GM11168 (cell line): ENCODE measurements at regions not wholly inside any gene's neighbourhood (a gene's known extent, or its start where the extent isn't known, plus 50 kb on each side); places are given as distances from the start of the nearest gene placed in this dataset.

Experiments used
- in situ Hi-C: fragments of 300-500 bp; cut with MboI; formaldehyde crosslinking; loops from one replicate; pipeline ENCODE4 v1.12.0; 2022; ENCODE audit warnings: low sequenced_read_pairs; ENCODE audit not compliant: unreplicated experiment

DNA sequence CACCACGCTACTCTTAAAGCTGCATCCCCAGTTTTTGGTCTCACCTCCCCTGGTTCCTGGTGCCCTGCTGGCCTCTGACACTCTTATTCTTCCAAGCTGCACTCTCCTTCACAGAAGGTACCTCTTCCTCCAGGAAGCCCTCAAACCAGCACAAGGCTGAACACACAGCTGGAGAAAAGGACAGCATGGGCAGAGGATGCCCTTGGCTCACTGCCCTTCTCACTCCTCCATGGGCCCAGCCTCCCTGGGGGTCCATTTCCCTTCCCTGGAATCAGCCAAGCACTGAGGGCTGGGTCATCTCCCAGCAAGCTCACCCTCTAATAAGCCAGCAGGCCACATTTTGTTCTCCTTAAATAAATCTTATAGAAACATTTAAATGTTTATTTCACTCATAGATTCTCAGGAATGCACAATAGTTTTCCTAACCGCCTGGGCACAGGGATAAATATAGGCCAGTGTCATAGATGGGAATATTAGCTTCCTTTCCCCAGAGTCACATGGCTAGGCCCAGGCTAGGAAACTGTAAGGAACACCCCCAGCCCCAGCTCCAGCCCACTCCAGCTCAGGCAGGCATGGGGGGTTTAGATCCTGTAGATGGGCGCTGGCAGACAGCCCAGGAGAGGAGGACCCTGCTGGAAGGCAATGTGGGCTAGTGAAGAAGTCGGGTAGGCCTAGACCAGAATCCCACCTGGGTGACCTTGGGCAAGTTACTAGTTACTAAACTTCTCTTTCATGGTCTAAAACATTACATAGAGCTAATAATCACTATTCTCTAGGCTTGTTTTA, 51.5 kb downstream of the IRAG1 start:
- in situ Hi-C loops: loop anchor here (10.0 kb wide), 1 partner anchor 227 kb away; no protein-coding TSS in a partner anchor

DNA sequence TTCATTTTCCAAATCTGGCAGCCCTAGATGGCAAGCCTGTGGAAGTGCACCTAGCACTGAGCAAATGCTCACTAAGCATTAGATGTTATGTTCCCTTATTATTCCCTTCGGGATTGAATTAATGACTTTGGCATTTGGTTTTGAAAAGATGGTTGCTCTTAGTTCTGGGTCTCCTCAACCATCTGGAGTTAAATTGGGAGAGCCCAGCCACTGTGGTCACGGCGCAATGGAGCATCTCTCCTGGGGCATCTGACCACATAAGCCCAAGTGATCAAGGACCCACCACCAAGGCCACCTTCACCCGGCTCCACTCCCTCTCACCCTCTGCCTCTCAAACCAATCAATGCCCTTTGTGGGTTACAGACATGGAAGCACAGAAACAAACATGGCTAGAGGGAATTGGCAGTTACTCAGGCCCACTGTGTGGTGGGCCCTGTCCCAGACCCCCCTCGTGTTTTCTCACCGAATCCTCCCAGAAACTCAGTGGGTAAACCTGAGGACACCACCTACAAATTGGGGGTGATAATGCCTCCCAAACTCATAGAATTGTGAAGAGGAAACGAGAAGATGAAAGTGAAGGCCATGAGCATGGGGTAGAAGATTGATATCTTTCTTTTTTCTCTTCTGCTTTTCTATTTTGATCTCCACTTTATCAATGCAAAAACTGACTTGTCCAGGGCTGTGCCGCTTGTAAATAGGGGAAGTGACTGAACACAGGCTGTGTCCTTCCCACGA, 52.2 kb downstream of the IRAG1 start:
- in situ Hi-C loops: loop anchor here (10.0 kb wide), 1 partner anchor 227 kb away; no protein-coding TSS in a partner anchor

DNA sequence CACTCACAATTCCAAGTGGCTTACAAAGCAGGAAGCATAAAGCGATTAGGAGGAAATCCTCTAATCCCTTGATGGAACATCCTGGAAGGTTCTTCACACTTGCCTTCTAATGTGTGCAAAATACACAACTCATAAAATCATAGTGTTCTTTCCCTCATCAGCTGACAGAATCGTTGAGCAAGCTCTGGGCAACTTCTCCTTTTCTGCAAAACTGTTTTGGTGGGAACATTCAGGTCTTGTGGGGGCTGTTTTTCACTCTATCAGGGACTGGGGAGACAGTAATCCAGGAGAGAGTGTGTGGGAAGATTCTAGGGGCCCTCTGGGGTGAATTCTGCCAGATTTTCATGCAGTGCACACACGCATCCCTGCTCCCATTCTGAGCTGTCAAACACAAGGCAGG, 53.2 kb downstream of the IRAG1 start:
- in situ Hi-C loops: loop anchor here (10.0 kb wide), 1 partner anchor 226 kb away; no protein-coding TSS in a partner anchor

DNA sequence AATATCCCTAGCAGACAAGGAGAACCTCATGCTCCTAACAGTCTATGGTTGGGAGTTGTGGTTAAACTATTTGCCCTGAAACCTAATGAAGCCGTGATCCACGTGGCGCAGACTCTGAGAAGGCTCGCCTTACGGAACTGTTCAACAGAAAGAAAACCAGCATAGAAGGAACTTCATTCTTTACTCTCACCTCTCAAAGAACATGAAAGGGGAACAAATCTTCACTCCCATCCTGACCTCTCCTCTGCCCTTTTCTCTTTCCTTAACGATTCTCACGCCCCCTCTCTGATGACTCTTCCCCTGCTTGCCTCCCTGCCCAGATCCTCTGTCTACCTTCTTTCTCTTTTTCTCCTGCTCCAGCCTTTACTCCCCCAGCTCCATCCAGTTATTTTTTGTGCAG, 54.2 kb downstream of the IRAG1 start:
- in situ Hi-C loops: no loop called here

DNA sequence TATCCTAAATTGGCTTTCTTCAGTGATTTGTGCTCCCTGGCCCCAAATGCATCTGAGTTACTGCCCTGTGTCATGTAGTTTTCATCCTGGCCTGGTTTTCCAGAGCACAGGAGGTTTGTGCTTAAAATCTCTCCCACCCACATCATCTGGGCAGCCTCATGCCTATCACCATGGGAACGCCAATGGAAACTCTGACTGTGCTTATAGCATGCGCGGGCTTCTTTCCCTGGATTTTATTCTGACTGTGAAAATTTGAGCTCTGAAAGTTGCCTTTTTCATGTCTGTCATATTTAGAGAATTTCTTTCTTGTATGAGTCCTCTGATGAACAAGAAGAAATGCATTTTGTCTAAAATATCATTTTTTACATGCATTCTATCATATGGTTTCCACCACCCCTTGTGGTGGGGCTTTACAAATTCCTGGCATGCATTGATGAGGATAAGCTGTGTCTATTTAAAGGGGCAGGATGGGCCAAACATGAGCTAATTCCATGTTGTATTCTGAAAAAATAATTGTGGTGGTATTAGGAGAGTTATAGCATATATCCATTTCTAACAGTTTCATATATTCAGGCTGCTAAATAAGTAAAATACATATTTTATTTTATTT, 55.1 kb downstream of the IRAG1 start:
- in situ Hi-C loops: no loop called here

DNA sequence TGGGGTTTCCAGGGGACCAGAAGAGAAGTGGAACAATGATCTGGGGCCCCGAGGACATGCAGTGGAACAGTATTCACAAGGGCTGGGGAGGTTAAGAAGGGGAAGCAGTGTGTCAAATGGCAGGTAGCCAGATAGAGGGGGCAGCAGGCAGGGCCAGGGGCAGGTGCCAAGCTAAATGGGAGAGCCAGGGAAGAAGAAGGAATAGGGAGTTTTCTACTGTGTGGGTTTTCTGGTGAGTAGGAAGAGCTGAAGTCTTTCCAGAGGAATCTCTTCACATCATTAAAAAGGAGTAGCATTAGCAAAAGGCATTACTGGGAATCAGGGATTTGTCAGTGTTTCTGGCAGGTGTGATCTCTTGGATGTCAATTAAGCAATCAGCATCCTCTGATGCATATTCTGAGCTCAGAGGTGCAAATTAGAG, 55.8 kb downstream of the IRAG1 start:
- in situ Hi-C loops: no loop called here

DNA sequence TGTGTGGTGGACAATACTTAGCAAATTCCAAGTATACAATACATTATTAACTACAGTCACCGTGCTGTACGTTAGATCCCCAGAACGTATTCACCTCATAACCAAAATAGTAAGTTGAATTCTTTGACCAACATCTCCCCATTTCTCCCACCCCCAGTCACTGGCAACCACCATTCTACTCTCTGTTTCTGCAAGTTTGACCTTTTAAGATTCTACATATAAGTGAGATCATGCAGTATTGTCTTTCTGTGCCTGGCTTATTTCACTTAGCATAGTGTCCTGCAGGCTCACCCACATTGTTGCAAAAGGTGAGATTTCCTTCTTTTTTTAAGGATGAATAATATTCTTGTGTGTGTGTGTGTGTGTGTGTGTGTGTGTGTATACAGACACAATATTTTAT, 59.1 kb downstream of the IRAG1 start:
- in situ Hi-C loops: no loop called here

DNA sequence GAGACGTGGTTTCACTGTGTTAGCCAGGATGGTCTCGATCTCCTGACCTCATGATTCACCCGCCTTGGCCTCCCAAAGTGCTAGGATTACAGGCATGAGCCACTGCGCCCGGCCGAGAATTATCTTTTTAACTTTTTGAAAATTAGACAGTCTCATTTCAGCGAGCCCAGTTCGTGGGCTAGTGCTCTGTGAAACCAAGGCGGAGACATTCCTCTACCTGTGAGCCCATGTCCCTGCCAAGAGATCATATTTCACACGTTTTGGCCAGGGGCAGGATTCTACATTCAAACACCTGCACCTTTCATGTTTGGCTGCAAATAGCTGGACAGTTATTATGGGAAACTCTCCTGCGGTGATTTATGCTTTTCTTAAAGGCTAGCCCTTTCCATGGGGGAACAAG, 60.3 kb downstream of the IRAG1 start:
- in situ Hi-C loops: no loop called here

DNA sequence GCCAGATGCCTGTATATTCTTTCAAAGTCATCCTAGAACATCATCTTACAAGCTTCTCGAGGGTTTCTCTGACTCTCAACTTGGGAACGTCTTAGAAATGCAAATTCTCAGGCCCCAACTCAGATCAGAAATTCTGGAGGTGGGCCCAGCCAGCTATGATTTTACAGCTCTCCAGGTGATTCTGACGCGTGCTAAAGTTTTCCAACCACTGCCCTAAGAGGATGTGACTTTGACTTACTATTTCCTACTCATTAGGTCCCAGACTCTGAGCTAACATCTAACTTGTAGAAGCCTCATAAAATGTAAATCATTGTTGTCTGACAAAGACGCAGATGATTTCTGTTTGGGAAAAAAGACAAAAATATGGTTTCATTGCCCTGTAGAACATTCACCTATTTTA, 61.1 kb downstream of the IRAG1 start:
- in situ Hi-C loops: no loop called here

DNA sequence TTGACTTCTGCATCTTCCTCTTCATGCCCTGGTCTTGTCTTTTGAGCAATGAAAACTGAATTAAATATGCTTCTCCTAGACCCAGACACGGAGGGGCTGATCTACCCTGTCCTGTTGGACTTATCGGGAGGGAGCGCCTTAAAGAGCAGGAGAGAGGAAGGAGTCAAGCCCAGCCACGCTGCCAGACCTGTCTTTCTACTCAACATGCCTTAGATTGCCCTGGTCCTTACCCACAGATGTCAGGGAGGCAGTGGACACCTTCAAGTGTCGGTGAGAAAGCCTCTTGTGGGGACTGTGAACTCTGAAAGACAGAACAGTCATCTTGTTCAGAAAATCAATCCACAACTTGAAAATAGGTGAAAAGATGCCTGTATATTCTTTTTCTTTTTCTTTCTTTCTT, 61.8 kb downstream of the IRAG1 start:
- in situ Hi-C loops: no loop called here

DNA sequence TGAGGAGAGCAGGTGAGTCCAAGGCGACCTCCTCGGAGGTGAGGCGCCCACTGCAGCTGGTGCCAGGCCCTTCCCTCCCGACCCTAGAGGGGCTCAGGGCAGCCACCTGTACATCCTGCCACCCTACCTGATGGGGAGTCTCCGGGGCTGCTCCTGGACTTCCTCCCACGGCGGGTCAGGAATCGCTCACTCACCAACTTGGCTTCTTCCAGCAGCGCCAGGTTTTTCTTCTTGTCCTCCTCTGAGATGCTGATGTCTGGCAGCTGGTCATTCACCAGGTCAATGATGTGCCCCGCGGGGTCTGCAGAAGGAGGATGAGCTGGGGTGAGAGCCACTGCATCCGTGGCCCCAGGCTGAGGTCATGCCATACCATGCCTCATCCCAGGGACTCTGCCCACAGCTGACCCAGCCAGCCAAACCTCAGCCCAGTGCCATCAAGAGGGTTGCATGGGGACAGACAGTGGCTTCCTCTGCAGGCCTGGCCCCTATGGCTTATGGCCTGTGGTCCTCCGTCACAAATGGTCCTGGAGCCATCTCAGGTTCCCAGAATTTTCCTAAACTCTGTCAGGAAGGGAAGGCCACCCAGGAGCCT, 61.0 kb upstream of the LYVE1 start:
- in situ Hi-C loops: no loop called here

DNA sequence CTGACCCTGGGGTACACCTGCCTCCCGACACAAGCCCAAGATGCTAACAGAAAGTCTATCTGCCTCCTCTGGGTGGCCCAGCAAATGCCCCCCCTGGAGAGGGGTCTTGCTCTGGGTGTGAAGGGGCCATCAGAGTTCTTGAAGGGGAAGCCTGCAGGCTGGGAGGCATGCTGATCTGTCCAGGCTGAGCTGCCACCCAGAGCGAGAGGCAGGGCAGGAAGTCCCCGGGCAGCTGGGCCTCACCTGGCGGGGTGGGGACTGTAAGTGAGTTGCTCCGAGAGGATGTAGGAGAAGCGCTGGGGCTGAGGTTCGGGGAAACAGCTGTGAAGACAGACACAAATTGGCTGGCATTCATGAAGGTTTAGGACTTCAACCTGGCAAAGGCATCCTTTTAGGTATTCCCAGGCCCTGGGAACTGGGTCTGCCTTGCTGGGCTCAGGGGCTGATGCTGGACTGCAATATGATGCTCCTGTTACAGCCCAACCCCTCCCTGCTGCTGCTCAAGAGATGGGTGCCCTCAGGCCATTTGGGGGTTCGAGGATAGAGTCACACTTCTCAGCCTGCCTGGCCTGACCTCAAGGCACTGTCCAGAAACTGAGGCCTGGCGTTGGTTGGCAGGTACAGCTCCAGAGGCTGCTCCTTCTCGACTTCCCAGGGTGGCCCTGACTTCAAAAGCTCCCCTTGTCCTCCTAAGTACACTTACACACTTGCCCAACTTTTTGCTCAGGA, 60.2 kb upstream of the LYVE1 start:
- in situ Hi-C loops: no loop called here

DNA sequence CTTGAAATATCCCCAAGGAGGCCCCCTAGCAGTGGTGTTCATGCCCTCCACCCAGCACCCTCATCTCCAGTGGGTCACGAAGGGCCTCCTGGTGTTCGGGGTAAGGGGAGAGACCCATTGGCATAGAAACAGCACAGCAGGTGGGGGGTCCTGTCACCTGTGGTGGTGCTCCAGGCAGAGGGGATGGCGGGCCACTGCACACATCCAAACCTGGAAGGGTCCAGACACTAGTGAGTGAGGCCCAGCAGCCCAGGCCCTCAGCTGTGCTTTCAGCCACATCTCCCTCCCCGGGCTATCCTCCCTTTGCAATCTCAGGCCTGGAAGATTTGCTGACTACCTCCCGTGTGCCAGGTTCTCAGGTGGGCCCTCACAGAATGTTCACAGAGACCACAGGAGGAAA, 59.4 kb upstream of the LYVE1 start:
- in situ Hi-C loops: no loop called here

DNA sequence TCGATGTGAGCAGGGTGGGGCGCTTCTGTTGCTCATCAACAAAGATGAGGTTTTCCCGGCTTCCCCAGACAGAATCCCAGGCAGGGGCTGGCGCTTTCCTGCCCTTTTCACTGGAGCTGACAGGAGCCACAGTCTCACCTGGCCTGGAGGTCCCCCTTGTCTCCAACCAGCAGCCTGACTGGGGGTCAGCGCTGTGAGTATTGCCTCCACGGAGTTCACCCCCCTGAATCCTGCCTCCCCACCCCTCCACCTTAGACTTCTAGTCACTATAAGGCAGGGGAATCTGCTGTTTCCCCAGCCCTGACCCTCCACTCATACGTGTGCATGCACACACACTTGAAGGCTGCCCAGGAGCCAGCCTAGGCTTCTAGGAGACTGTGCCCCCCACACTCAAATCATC, 58.8 kb upstream of the LYVE1 start:
- in situ Hi-C loops: no loop called here

DNA sequence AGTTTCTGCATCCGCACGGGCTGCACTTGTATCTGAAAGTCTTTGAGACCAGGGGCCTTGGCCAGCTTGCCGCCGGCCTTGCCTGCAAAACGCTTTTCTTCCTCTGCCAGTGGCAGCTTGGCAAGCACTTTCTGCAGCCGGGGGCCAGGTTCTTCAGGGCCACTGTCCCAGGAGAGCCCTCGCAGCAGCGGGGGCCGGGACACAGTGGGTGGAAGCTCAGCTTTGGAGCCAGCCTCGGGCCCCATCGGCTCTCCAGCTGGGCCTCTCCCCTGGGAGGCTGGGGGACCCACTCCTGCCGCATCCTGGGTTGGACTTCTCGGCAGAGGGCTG, 57.5 kb upstream of the LYVE1 start:
- in situ Hi-C loops: no loop called here

DNA sequence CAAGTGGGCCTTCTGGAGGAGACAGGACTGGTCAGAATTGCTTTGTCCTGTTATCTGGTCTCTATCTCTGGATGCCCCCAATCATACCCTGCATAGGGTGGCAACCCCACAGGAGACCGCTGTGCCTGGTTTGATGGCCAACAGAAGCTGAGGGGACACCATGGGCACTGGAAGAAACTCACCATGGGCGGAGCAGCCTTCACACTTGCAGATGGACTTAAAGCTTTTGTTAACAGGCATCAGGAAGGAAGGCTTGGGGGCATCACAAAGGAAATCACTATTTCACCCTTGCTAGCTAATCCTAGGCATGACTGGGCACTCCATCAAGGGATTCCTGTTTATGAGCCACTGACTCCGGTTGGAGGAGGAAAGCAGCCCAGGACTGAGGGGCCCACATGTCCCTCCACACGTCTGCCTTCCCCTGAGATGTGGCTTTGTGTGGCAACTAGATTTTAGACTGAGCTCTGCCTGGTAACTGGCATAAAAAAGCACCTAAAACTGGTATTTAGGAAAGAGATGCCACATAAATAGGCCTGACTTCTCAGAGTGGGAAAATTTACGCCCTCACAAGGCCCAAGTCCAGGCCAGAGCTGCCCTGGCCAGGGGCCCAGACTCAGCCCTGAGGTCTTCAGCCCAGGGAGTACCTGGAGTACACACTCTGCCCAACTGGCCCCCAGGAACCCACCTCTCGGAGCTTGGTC, 57.0 kb upstream of the LYVE1 start:
- in situ Hi-C loops: no loop called here

DNA sequence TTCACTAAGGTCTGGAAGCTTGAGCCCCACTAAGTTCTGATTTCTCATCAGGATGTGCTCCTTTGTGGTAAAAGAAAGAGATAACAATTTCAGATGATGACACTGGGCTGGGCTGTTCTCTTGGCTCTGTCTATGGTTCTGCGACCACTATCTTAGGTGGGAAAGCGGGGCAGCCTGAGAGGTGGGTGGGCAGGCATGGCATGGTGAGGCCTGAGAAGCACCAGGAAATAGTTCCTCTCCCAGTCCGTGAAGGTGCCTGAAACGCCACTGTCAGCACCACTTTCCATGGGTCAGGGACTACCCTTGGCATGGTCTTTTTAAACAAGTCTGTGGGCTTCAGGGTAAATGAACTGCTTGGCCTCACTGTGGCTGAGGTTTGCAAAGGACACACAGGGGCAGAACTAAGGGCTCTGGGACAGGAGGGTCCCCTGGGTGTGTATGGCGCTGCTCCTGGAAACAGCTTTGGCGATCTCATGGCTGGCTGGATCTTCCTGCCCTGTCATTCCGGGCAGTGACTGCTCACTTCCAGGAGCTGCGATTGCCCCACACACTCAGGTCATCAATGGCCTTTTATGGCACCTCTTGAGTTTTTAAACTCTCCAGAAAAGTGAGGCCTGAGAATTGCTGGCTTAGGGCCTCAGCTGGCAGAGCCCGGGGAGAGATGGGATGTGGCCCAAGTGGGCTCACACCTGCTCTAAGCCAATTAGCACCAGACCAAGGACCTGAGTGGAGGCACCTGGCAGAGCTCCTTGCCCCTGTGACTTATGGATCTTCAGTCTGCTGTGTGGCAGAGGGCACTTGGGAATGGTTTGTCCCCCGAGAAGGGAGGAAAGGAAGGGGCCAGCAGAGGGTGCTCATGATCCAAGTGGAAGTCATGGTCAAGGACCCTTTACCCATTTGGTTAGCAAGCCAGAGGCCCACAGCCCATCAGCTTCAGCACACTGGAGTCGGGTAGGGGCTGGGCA, 55.6 kb upstream of the LYVE1 start:
- in situ Hi-C loops: no loop called here

DNA sequence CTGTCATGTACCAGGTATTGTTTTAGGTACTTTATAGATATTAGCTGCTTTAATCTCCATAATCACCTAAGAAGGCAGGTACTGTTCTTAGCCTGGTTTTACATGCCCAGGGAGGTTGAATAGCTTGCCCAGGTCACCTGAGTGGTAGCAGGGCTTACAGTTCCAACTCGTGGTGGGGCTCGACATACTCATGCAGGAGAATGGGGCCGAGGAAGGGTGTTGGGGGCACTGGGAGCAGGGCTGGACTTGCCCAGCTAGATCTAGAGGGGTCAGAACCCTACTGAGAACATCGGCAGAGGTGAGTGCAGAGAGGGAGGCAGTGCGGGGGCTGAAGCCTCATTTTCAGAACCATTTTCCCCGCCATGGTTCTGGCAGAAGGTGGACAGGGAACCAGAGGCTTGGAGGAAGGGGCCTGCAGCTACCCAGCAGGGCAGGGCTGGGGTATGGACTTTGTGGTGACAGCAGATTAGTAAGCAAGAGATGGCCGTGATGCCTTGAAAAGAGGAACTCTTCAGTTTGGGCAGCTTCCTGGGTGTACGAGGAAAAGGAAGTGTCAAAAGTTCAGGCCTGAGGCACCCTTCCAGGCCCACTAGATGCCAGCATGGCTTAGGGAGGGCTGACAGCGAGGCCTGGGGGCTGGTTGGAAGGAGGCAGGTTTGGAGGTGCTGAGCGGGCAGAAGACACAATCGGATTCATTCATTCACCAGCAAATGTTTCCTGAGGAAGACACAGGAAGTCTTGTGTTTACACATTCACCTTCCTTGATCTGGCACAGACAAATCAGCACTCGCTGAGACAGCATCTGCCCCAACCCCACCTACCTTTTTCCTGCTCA, 54.7 kb upstream of the LYVE1 start:
- in situ Hi-C loops: no loop called here
